Activated T-cell treated with anti-CD3 and anti-CD28 coated beads for 1 hour (primary cell): ENCODE measurements at regions not wholly inside any gene's neighbourhood (a gene's known extent, or its start where the extent isn't known, plus 50 kb on each side); places are given as distances from the start of the nearest gene placed in this dataset.

Experiments
- DNase-seq: peaks from one replicate; pipeline ENCODE4 v3.0.0-alpha.2; 2020; ENCODE audit warnings: low read depth

GRCh38 chr10:29856295-29856694, 203.1 kb downstream of the JCAD start:
- DNase-seq: no peak

GRCh38 chr10:29853913-29854312, 205.5 kb downstream of the JCAD start:
- no peak for DNase-seq

GRCh38 chr10:29851241-29851640, 208.1 kb downstream of the JCAD start:
- DNase-seq: no peak

GRCh38 chr10:29850371-29850770, 209.0 kb downstream of the JCAD start:
- no peak for DNase-seq

- no peak for DNase-seq
Measured at GRCh38 chr10:29849886-29850285, 209.5 kb downstream of the JCAD start.

GRCh38 chr10:29849126-29849833, 210.1 kb downstream of the JCAD start:
- DNase-seq: no peak

- no peak for DNase-seq
Measured at GRCh38 chr10:29846881-29847280, 212.1 kb upstream of the SVIL start.

GRCh38 chr10:29845166-29845565, 210.4 kb upstream of the SVIL start:
- no peak for DNase-seq

GRCh38 chr10:29843143-29843542, 208.4 kb upstream of the SVIL start:
- DNase-seq: no peak

GRCh38 chr10:29841724-29842649, 207.2 kb upstream of the SVIL start:
- DNase-seq: no peak

- no peak for DNase-seq
Measured at GRCh38 chr10:29840516-29841276, 205.9 kb upstream of the SVIL start.

- no peak for DNase-seq
Measured at GRCh38 chr10:29839826-29840515, 205.2 kb upstream of the SVIL start.

- no peak for DNase-seq
Measured at GRCh38 chr10:29838539-29838938, 203.8 kb upstream of the SVIL start.

- DNase-seq: no peak
Measured at GRCh38 chr10:29837586-29837985, 202.8 kb upstream of the SVIL start.

- no peak for DNase-seq
Measured at GRCh38 chr10:29836396-29836795, 201.6 kb upstream of the SVIL start.

GRCh38 chr10:29835055-29835454, 200.3 kb upstream of the SVIL start:
- no peak for DNase-seq

- DNase-seq: no peak
Measured at GRCh38 chr10:29830531-29831512, 196.1 kb upstream of the SVIL start.

GRCh38 chr10:29829776-29830175, 195.0 kb upstream of the SVIL start:
- DNase-seq: no peak

GRCh38 chr10:29828956-29829355, 194.2 kb upstream of the SVIL start:
- no peak for DNase-seq

- DNase-seq: no peak
Measured at GRCh38 chr10:29828440-29828894, 193.7 kb upstream of the SVIL start.

GRCh38 chr10:29827512-29827911, 192.7 kb upstream of the SVIL start:
- DNase-seq: no peak
